H1 (cell line): ENCODE measurements at regions not wholly inside any gene's neighbourhood (a gene's known extent, or its start where the extent isn't known, plus 50 kb on each side); places are given as distances from the start of the nearest gene placed in this dataset.

Source experiments
- CTCF ChIA-PET: fragments of 300-600 bp; sonication (Branson Sonifier 250); formaldehyde crosslinking; loops from one replicate; lab custom pipeline; 2021; ENCODE audit not compliant: partially characterized antibody; lab: Charles Lee
- POLR2A ChIA-PET: fragments of 300-600 bp; sonication (Branson Sonifier 250); formaldehyde crosslinking; loops from one replicate; lab custom pipeline; 2021; ENCODE audit warnings: inconsistent platforms; ENCODE audit not compliant: partially characterized antibody; lab: Charles Lee
- DNase-seq, 2 experiments: peaks; one replicate each; pipeline versions ENCODE4 v3.0.0 to v3.0.0-alpha.2; 2010 to 2022; ENCODE audit warnings: low spot score in 2 of 2, low read depth in 1 of 2, mixed read lengths in 1 of 2
- FAIRE-seq: peaks from 2 replicates; lab custom pipeline; 2011; peaks lifted over from hg19 to GRCh38; lab: Jason Lieb, UNC
- H2AFZ ChIP-seq: 2 replicates; pipeline ENCODE4 v1.8.1; 2012; ENCODE audit warnings: low read length, inconsistent platforms
- H2AK5ac ChIP-seq: 2 replicates; pipeline ENCODE4 v1.6.1; 2013; ENCODE audit warnings: low read depth, low read length
- H2BK120ac ChIP-seq: replicated peaks from 2 replicates; pipeline ENCODE3; 2013; ENCODE audit warnings: low read depth, low read length, inconsistent platforms
- H2BK12ac ChIP-seq: 2 replicates; pipeline ENCODE4 v1.6.1; 2013; ENCODE audit warnings: low read depth, low read length
- H2BK15ac ChIP-seq: 2 replicates; pipeline ENCODE4 v1.6.1; 2013; ENCODE audit warnings: low read length
- H2BK20ac ChIP-seq: 2 replicates; pipeline ENCODE4 v1.6.1; 2013; ENCODE audit warnings: low read length
- H2BK5ac ChIP-seq: 2 replicates; pipeline ENCODE4 v1.6.1; 2013; ENCODE audit warnings: low read depth, low read length
- H3K14ac ChIP-seq: 2 replicates; pipeline ENCODE4 v1.6.1; 2013; ENCODE audit warnings: inconsistent platforms; ENCODE audit not compliant: insufficient read length
- H3K18ac ChIP-seq: 2 replicates; pipeline ENCODE4 v1.6.1; 2013; ENCODE audit warnings: low read length; ENCODE audit errors: extremely low read depth
- H3K23ac ChIP-seq: 2 replicates; pipeline ENCODE4 v1.6.1; 2013; ENCODE audit warnings: inconsistent platforms; ENCODE audit not compliant: insufficient read length
- H3K23me2 ChIP-seq: 2 replicates; pipeline ENCODE4 v1.6.1; 2013; ENCODE audit warnings: low read depth, low read length
- H3K27ac ChIP-seq: 2 replicates; pipeline ENCODE4 v1.6.1; 2011; ENCODE audit warnings: low read depth, low read length, inconsistent platforms
- H3K27me3 ChIP-seq, 4 experiments: replicated peaks in 1 of 4; 1 replicate in 1 of 4; 2 replicates in 3 of 4; pipeline versions ENCODE4 v1.6.1 to v1.8.1; 2011 to 2013; ENCODE audit warnings: low read length in 3 of 4, mild to moderate bottlenecking in 3 of 4, inconsistent platforms in 2 of 4, mixed read lengths in 2 of 4, moderate library complexity in 1 of 4; ENCODE audit not compliant: control insufficient read depth in 3 of 4, insufficient read depth in 3 of 4; ENCODE audit errors: extremely low read depth in 1 of 4
- H3K36me3 ChIP-seq, 4 experiments: 2 replicates each; pipeline versions ENCODE4 v1.6.1 to v1.8.1; 2011 to 2013; ENCODE audit warnings: mild to moderate bottlenecking in 4 of 4, low read length in 3 of 4, moderate library complexity in 2 of 4, control low read depth in 1 of 4, inconsistent platforms in 1 of 4; ENCODE audit not compliant: insufficient read depth in 4 of 4, control insufficient read depth in 2 of 4
- H3K4ac ChIP-seq: replicated peaks from 2 replicates; pipeline ENCODE3; 2013; ENCODE audit warnings: low read length, low read depth, mixed read lengths, inconsistent platforms; ENCODE audit not compliant: insufficient read length
- H3K4me1 ChIP-seq, 4 experiments: replicated peaks in 1 of 4; 1 replicate in 1 of 4; 2 replicates in 3 of 4; pipeline versions ENCODE4 v1.6.1 to v1.8.1; 2011 to 2013; ENCODE audit warnings: low read length in 3 of 4, inconsistent platforms in 2 of 4, mixed read lengths in 1 of 4; ENCODE audit not compliant: insufficient read depth in 4 of 4, control insufficient read depth in 3 of 4
- H3K4me2 ChIP-seq, 2 experiments: 2 replicates each; pipeline versions ENCODE4 v1.6.1 to v1.8.1; 2011 to 2013; ENCODE audit warnings: low read depth in 2 of 2, low read length in 2 of 2, control low read depth in 1 of 2, inconsistent platforms in 1 of 2, mild to moderate bottlenecking in 1 of 2; ENCODE audit not compliant: insufficient read depth in 1 of 2
- H3K4me3 ChIP-seq, 4 experiments: fragments of 200-600, 300-600 bp in 1 of 4; sonication (generic), shearing (Covaris generic), sonication (Bioruptor Twin) in 1 of 4; 2 replicates each; pipeline versions ENCODE4 v1.5.1 to v1.8.1; 2011 to 2016; ENCODE audit warnings: low read length in 4 of 4, low read depth in 3 of 4, control low read depth in 2 of 4, inconsistent platforms in 2 of 4, mild to moderate bottlenecking in 2 of 4, mixed read lengths in 1 of 4, moderate library complexity in 1 of 4; ENCODE audit not compliant: insufficient read depth in 2 of 4; ENCODE audit errors: extremely low read depth in 1 of 4
- H3K56ac ChIP-seq: replicated peaks from 2 replicates; pipeline ENCODE3; 2013; ENCODE audit warnings: low read depth, mild to moderate bottlenecking, mixed read lengths, low read length, inconsistent platforms; ENCODE audit not compliant: insufficient read length
- H3K79me1 ChIP-seq: 2 replicates; pipeline ENCODE4 v1.6.1; 2013; ENCODE audit warnings: low read depth, low read length, control low read depth
- H3K79me2 ChIP-seq, 2 experiments: 2 replicates each; pipeline versions ENCODE4 v1.6.1 to v1.8.1; 2012 to 2013; ENCODE audit warnings: low read length in 2 of 2, mild to moderate bottlenecking in 2 of 2, inconsistent platforms in 1 of 2; ENCODE audit not compliant: insufficient read depth in 2 of 2, control insufficient read depth in 1 of 2
- H3K9ac ChIP-seq, 4 experiments: replicated peaks in 1 of 4; 1 replicate in 1 of 4; 2 replicates in 3 of 4; pipeline versions ENCODE4 v1.6.1 to v1.8.1; 2011 to 2013; ENCODE audit warnings: low read depth in 3 of 4, low read length in 3 of 4, control low read depth in 2 of 4, mild to moderate bottlenecking in 2 of 4, moderate library complexity in 2 of 4, inconsistent platforms in 1 of 4; ENCODE audit errors: extremely low read depth in 1 of 4
- H3K9me3 ChIP-seq, 2 experiments: 2 replicates each; pipeline versions ENCODE4 v1.6.1 to v1.8.1; 2012 to 2013; ENCODE audit warnings: mild to moderate bottlenecking in 2 of 2, moderate library complexity in 2 of 2, control low read depth in 1 of 2, inconsistent platforms in 1 of 2, low read depth in 1 of 2, low read length in 1 of 2, mixed read lengths in 1 of 2; ENCODE audit not compliant: insufficient read depth in 2 of 2
- H4K20me1 ChIP-seq, 2 experiments: replicated peaks in 1 of 2; 2 replicates each; pipeline versions ENCODE3 to v1.8.1; 2011 to 2013; ENCODE audit warnings: inconsistent platforms in 2 of 2, low read length in 2 of 2, mild to moderate bottlenecking in 1 of 2; ENCODE audit not compliant: insufficient read depth in 2 of 2, control insufficient read depth in 1 of 2
- H4K5ac ChIP-seq: 2 replicates; pipeline ENCODE4 v1.6.1; 2013; ENCODE audit warnings: low read length, low read depth, mixed read lengths, inconsistent platforms; ENCODE audit not compliant: insufficient read length
- H4K8ac ChIP-seq: 2 replicates; pipeline ENCODE4 v1.8.0; 2013; ENCODE audit warnings: mild to moderate bottlenecking, moderate library complexity, low read length, inconsistent platforms; ENCODE audit not compliant: insufficient read depth; ENCODE audit errors: extremely low read depth
- H4K91ac ChIP-seq: replicated peaks from 2 replicates; pipeline ENCODE3; 2013; ENCODE audit warnings: low read length, mixed read lengths, inconsistent platforms; ENCODE audit not compliant: insufficient read length
- CBX8 ChIP-seq: fragments of 300-800, 300-1000 bp; sonication (generic); IDR thresholded peaks from 2 replicates; pipeline ENCODE4 v1.7.1; 2016; ENCODE audit warnings: low read depth, low read length, borderline replicate concordance
- CHD2 ChIP-seq: IDR thresholded peaks from 2 replicates; pipeline ENCODE4 v1.6.1; 2012; ENCODE audit warnings: low read length, improper control_type of control experiment
- E2F6 ChIP-seq: IDR thresholded peaks from 2 replicates; pipeline ENCODE4 v1.6.1; 2012; ENCODE audit warnings: inconsistent platforms
- KDM4A ChIP-seq: IDR thresholded peaks from one replicate; pipeline ENCODE4 v1.7.1; 2012; ENCODE audit warnings: low read depth, mild to moderate bottlenecking, moderate library complexity, low read length, inconsistent platforms; ENCODE audit not compliant: severe bottlenecking
- KDM5A ChIP-seq: fragments of 200-600 bp; IDR thresholded peaks from 2 replicates; pipeline ENCODE4 v1.7.1; 2012; ENCODE audit warnings: mild to moderate bottlenecking, low read length, inconsistent platforms, mixed read lengths
- POLR2AphosphoS5 ChIP-seq: IDR thresholded peaks from 2 replicates; pipeline ENCODE4 v1.6.1; 2011; ENCODE audit warnings: low read depth, low read length
- RAD21 ChIP-seq, 2 experiments: IDR thresholded peaks in 1 of 2; conservative IDR thresholded peaks in 1 of 2; 2 replicates each; pipeline ENCODE4 v1.6.1; 2011; ENCODE audit warnings: low read depth in 2 of 2, low read length in 2 of 2, improper control_type of control experiment in 1 of 2, inconsistent platforms in 1 of 2, mild to moderate bottlenecking in 1 of 2, moderate library complexity in 1 of 2
- RFX5 ChIP-seq: IDR thresholded peaks from 2 replicates; pipeline ENCODE4 v1.6.1; 2011; ENCODE audit warnings: low read depth, low read length, improper control_type of control experiment, borderline replicate concordance
- RNF2 ChIP-seq: fragments of 200-900, 300-1000 bp; sonication (generic); IDR thresholded peaks from 2 replicates; pipeline ENCODE4 v1.7.1; 2016; ENCODE audit warnings: borderline replicate concordance, low read depth, mild to moderate bottlenecking, antibody characterized with exemption, low read length; ENCODE audit not compliant: poor library complexity, severe bottlenecking; ENCODE audit errors: missing control alignments
- TEAD4 ChIP-seq: IDR thresholded peaks from 2 replicates; pipeline ENCODE4 v1.6.1; 2012; ENCODE audit warnings: low read depth, low read length, inconsistent platforms, mixed read lengths
- ZNF274 ChIP-seq: IDR thresholded peaks from 2 replicates; pipeline ENCODE4 v1.7.0; 2012; ENCODE audit warnings: low read length, borderline replicate concordance; ENCODE audit errors: extremely low read depth
- WGBS, 2 experiments: shearing (Covaris generic) in 1 of 2; methylation state at CpG; one replicate each; pipeline versions ENCODE4 v1.1.6 to v1.1.7; 2013 to 2015; ENCODE audit warnings: low lambda C conversion rate in 2 of 2, mixed read lengths in 2 of 2, inconsistent platforms in 1 of 2, low coverage in 1 of 2, missing lambda C conversion rate in 1 of 2; ENCODE audit not compliant: insufficient replicate concordance in 2 of 2, insufficient coverage in 1 of 2, insufficient read length in 1 of 2; ENCODE audit errors: extremely low coverage in 1 of 2, missing lambda C conversion rate in 1 of 2; 5-methylcytosine and 5-hydroxymethylcytosine counted together

DNA sequence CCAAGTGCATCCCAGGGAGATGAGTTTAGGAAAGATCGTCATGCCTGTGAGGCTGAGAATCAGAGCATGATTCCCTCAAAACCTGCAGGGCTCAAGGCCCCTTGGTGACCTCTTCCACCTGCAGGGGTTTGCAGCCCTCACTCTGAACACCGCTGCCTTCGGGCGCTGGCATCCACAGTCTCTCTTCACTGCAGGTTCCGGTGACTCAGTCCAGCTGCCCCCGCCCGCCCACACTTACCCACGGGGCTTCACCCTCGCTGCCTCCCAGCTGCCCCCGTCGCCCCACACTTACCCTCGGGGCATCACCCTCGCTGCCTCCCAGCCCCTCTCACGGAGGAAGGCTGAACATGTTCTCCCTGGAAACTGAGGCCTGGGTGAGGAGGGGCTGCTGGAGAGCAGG lies 277.1 kb downstream of the XXYLT1 start:
- TF ChIP-seq RNF2 (no peak), POLR2AphosphoS5 (no peak), CHD2 (no peak), KDM5A (no peak), TEAD4 (no peak), ZNF274 (no peak), E2F6 (no peak), RAD21 (IDR thresholded peaks at IDR 0.05 in 1 of 2, conservative IDR thresholded peaks at IDR 0.05 in 1 of 2; ENCODE audit: low read depth in 2 of 2, low read length in 2 of 2) (no peak), KDM4A (no peak), CBX8 (no peak), RFX5 (no peak)
- TF ChIP-seq, all 59 proteins: peak for 0
- H2BK5ac ChIP-seq = no peak overlapping the region
- no peaks in the 10 kb centered on the region for H3K79me2 ChIP-seq
- H3K23ac ChIP-seq = no peak overlapping the region
- POLR2A ChIA-PET = no interaction called here
- H3K18ac ChIP-seq = no peak overlapping the region
- no peak overlapping the region for H2BK15ac ChIP-seq
- no peaks in the 10 kb centered on the region for H3K9me3 ChIP-seq
- no peak overlapping the region for H2BK120ac ChIP-seq
- no peak overlapping the region for H3K27ac ChIP-seq
- no peaks in the 10 kb centered on the region for H3K4me1 ChIP-seq
- no peak overlapping the region for H3K14ac ChIP-seq
- no peak overlapping the region for H4K91ac ChIP-seq
- CTCF ChIA-PET = no interaction called here
- no peak for FAIRE-seq
- H2BK12ac ChIP-seq = no peak overlapping the region
- no peaks in the 10 kb centered on the region for H3K36me3 ChIP-seq
- H3K4ac ChIP-seq = no peak overlapping the region
- no peak overlapping the region for H3K4me3 ChIP-seq
- no peak overlapping the region for H2AK5ac ChIP-seq
- H3K56ac ChIP-seq = no peak overlapping the region
- no peaks in the 10 kb centered on the region; the same call in 1 of the 2 replicates for H3K23me2 ChIP-seq
- H3K79me1 ChIP-seq = no peaks in the 10 kb centered on the region
- 94% methylated on average over 8 of the region's 14 CpGs; no CpG with 5 or more reads in 1 of the 2 experiments for WGBS, 2 experiments
- no peak overlapping the region for H4K5ac ChIP-seq
- no peak overlapping the region for H3K9ac ChIP-seq
- DNase-seq = peak in 1 of 2 experiments; percentile 27
- no peak overlapping the region; the same call in 1 of the 2 replicates for H4K8ac ChIP-seq
- H4K20me1 ChIP-seq = no peaks in the 10 kb centered on the region
- H3K27me3 ChIP-seq = no peaks in the 10 kb centered on the region
- no peak overlapping the region for H2BK20ac ChIP-seq
- H2AFZ ChIP-seq = no peak overlapping the region
- H3K4me2 ChIP-seq = no peak overlapping the region
